ENCODE measurements at regions not wholly inside any gene's neighbourhood (a gene's known extent, or its start where the extent isn't known, plus 50 kb on each side); places are given as distances from the start of the nearest gene placed in this dataset.

DNA sequence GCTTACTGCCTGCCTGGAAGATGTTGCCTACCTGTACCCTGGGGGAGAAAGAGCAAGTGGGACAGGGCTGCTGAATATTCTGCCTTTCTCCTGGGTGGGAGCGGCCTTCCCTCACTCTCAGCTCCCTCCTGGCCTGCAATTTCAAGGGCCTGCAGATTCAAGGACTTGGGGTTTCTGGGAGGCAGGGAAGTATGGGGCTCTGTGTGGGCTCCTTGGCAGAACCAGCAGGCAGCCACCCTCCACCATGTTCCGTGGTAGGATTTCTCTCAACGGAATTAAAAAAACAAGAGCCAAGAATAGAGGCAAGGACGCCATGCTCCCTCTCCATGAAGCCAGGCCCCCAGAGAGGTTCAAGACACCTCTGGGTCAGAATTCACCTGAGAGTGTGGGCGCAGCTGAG lies 127.7 kb downstream of the NAV1 start:
- H3K4me3 ChIP-seq (ENCODE audit: low read depth, low read length) = no peak overlapping the region
- DNase-seq (ENCODE audit: low read depth) = no peak
- no peak for TF ChIP-seq CTCF (IDR thresholded peaks at IDR 0.05; ENCODE audit: control insufficient read depth, extremely low read depth, insufficient read depth)

DNA sequence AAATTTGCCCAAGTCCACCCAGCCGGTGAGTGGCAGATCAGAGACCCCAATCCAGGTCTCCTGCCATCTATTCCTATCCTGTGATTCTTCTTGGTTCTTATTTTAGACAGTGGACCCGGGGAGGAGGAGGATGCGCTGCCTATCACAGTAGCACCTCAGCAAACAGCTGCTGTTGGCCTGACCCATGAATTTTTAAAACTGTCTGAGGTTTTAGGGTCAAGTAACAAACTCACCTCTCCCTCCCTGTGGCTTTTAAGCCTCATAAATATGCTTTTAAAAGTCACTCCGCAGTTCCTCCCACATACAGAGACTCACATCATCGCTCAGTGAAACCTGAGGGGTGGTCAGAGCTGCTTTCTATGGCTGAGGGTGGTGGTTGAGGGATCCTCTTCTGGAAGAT lies 128.6 kb downstream of the NAV1 start:
- TF ChIP-seq CTCF (IDR thresholded peaks at IDR 0.05; ENCODE audit: control insufficient read depth, extremely low read depth, insufficient read depth) = no peak
- DNase-seq (ENCODE audit: low read depth) = no peak
- H3K4me3 ChIP-seq (ENCODE audit: low read depth, low read length) = no peak overlapping the region

- DNase-seq (ENCODE audit: low read depth) = no peak
- H3K4me3 ChIP-seq (ENCODE audit: low read depth, low read length) = no peak overlapping the region
- no peak for TF ChIP-seq CTCF (IDR thresholded peaks at IDR 0.05; ENCODE audit: control insufficient read depth, extremely low read depth, insufficient read depth)
Measured at GRCh38 chr1:201670517-201670916, 131.6 kb downstream of the NAV1 start.

- DNase-seq (ENCODE audit: low read depth) = no peak
- no peak for TF ChIP-seq CTCF (IDR thresholded peaks at IDR 0.05; ENCODE audit: control insufficient read depth, extremely low read depth, insufficient read depth)
- H3K4me3 ChIP-seq (ENCODE audit: low read depth, low read length) = no peak overlapping the region
Measured at GRCh38 chr1:201672685-201673084, 133.8 kb downstream of the NAV1 start.

DNA sequence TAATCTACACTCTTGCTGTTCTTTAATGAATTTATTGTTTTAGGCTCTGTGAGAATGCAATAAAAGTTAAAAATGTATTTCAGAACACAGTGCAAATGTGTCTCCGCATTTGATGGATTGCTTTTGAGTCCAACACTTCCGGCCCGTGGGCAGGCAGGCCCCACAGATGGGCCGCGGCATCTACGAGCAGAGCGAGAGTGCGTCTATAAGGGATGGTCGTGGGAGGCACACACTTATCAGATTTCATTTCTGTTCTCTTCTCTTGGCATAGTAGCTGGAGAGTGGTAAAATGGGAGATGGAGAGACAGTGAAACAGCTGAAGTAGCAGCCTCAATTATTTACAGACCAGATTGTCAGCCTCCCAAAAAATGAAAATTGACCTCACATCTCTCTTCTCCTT lies 134.2 kb downstream of the NAV1 start:
- no peak overlapping the region for H3K4me3 ChIP-seq (ENCODE audit: low read depth, low read length)
- TF ChIP-seq CTCF (IDR thresholded peaks at IDR 0.05; ENCODE audit: control insufficient read depth, extremely low read depth, insufficient read depth) = no peak
- DNase-seq (ENCODE audit: low read depth) = no peak

DNA sequence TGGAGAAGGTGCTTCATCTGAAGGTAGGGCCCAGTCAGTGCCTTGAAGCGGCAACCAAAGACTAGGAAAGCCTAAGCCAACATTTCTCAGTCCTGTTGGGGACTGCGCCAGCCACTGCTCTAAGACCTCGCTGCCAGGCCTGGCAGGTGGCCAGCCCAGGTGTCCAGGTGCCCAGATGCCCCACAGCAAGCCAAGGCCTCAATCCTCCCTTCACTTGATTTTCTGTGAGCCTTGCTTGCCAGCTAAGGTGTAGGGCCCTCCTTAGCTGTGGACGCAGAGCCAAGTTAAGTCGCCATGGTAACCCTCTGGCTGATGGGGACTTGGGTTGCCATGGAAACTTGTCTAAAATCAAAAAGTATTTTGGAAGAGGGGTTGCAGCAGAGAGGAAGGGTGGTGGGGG lies 135.0 kb downstream of the NAV1 start:
- TF ChIP-seq CTCF (IDR thresholded peaks at IDR 0.05; ENCODE audit: control insufficient read depth, extremely low read depth, insufficient read depth) = no peak
- no peak for DNase-seq (ENCODE audit: low read depth)

GRCh38 chr1:201675143-201675542 lies 136.2 kb downstream of the NAV1 start:
- no peak overlapping the region for H3K4me3 ChIP-seq (ENCODE audit: low read depth, low read length)
- TF ChIP-seq CTCF (IDR thresholded peaks at IDR 0.05; ENCODE audit: control insufficient read depth, extremely low read depth, insufficient read depth) = no peak
- DNase-seq (ENCODE audit: low read depth) = no peak

More for the DNA sequence above, 135.0 kb downstream of the NAV1 start:
- H3K4me3 ChIP-seq (ENCODE audit: low read depth, low read length) = no peak overlapping the region
